CD4-positive, alpha-beta T cell (primary cell): ENCODE measurements at regions not wholly inside any gene's neighbourhood (a gene's known extent, or its start where the extent isn't known, plus 50 kb on each side); places are given as distances from the start of the nearest gene placed in this dataset.

Experiments
- ATAC-seq: fragments of 200-7000 bp; cut with Tn5 transposase; one replicate; pipeline ENCODE4 v1.10.0; 2022; ENCODE audit warnings: mild to moderate bottlenecking; ENCODE audit not compliant: poor library complexity
- CTCF ChIA-PET: fragments of 350-600 bp; sonication (Branson Sonifier 250); formaldehyde crosslinking; loops from one replicate; lab custom pipeline; 2021; ENCODE audit warnings: antibody characterized with exemption, inconsistent platforms; lab: Charles Lee
- POLR2A ChIA-PET: fragments of 350-600 bp; sonication (Branson Sonifier 250); formaldehyde crosslinking; loops from one replicate; lab custom pipeline; 2021; ENCODE audit warnings: antibody characterized with exemption, inconsistent platforms; lab: Charles Lee
- DNase-seq, 14 experiments: peaks; one replicate each; pipeline ENCODE4 v3.0.0-alpha.2; 2013 to 2020; ENCODE audit warnings: mixed read lengths in 2 of 14
- H3K27ac ChIP-seq, 2 donors: one replicate each; pipeline versions ENCODE4 v1.5.1 to v1.7.0; 2013; ENCODE audit warnings: low read length in 2 of 2, low read depth in 1 of 2, mild to moderate bottlenecking in 1 of 2
- H3K27me3 ChIP-seq, 2 experiments: 1 replicate in 1 of 2; 2 replicates in 1 of 2; pipeline versions ENCODE4 v1.6.1 to v1.7.0; 2013; ENCODE audit warnings: low read length in 2 of 2, control low read depth in 1 of 2, mild to moderate bottlenecking in 1 of 2, moderate library complexity in 1 of 2; ENCODE audit not compliant: insufficient read depth in 2 of 2, control insufficient read depth in 1 of 2
- H3K36me3 ChIP-seq: one replicate; pipeline ENCODE4 v1.6.1; 2013; ENCODE audit warnings: low read length, control low read depth; ENCODE audit not compliant: insufficient read depth
- H3K4me1 ChIP-seq: one replicate; pipeline ENCODE4 v1.6.1; 2013; ENCODE audit warnings: low read length, control low read depth; ENCODE audit not compliant: insufficient read depth
- H3K4me3 ChIP-seq: one replicate; pipeline ENCODE4 v1.5.1; 2013; ENCODE audit warnings: mild to moderate bottlenecking, low read length, moderate library complexity
- H3K9me3 ChIP-seq, 2 experiments: 1 replicate in 1 of 2; 2 replicates in 1 of 2; pipeline versions ENCODE4 v1.6.1 to v1.7.0; 2013; ENCODE audit warnings: low read length in 2 of 2, mild to moderate bottlenecking in 2 of 2, control low read depth in 1 of 2, moderate library complexity in 1 of 2; ENCODE audit not compliant: control insufficient read depth in 1 of 2, insufficient read depth in 1 of 2
- H3K27ac Mint-ChIP-seq: one replicate; pipeline ENCODE4 v1.8.0; 2020; ENCODE audit warnings: mixed read lengths
- H3K27me3 Mint-ChIP-seq: one replicate; pipeline ENCODE4 v1.8.0; 2021; ENCODE audit warnings: mixed read lengths
- H3K36me3 Mint-ChIP-seq: one replicate; pipeline ENCODE4 v1.8.0; 2021; ENCODE audit warnings: low read depth, mixed read lengths
- H3K4me1 Mint-ChIP-seq: one replicate; pipeline ENCODE4 v1.8.0; 2021; ENCODE audit warnings: low read depth, mixed read lengths
- H3K4me3 Mint-ChIP-seq: one replicate; pipeline ENCODE4 v1.8.0; 2020; ENCODE audit warnings: mild to moderate bottlenecking, mixed read lengths
- H3K9me3 Mint-ChIP-seq: one replicate; pipeline ENCODE4 v1.8.0; 2020; ENCODE audit warnings: mixed read lengths
- CTCF ChIP-seq: fragments of 200-600 bp; IDR thresholded peaks from one replicate; pipeline ENCODE4 v1.8.0; 2022; ENCODE audit warnings: antibody characterized with exemption, mild to moderate bottlenecking
- intact Hi-C, 2 experiments: fragments of 100-400 bp; cut with DNase I in 1 of 2; cut with micrococcal nuclease in 1 of 2; formaldehyde crosslinking; loops; one replicate each; pipeline versions ENCODE4 v1.15.1 to v1.9.0; 2023 to 2025; cut with DNase I, micrococcal nuclease

DNA sequence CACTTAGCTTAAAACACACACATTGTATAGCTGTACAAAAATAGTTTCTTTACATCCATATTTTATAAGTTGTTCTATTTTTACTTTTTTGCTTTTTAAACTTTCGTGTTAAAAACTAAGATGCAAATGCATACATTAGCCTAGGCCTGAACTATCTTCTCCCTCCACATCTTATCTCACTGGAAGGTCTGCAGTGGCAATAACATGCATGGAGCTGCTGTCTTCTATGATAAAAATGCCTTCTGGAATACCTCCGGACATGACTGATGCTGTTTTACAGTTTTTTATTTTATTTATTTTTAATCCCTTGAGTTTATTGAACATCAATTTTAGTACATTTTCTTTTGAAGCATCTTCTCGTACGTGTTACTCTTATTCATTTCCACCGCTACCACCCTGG lies 112.3 kb upstream of the TSPAN8 start:
- no peaks in the 10 kb centered on the region for H3K36me3 ChIP-seq
- no peaks in the 10 kb centered on the region for H3K27me3 Mint-ChIP-seq
- intact Hi-C loops: no loop called here
- no peaks in the 10 kb centered on the region for H3K9me3 ChIP-seq
- ChIA-PET POLR2A (no interaction called here), CTCF (interaction anchor here (1.1 kb wide), 1 partner anchor 9 kb away, joined by 3 read pairs; no protein-coding TSS in a partner anchor)
- H3K4me3 Mint-ChIP-seq: no peak overlapping the region
- H3K27ac ChIP-seq: no peak overlapping the region
- H3K36me3 Mint-ChIP-seq: no peaks in the 10 kb centered on the region
- H3K27me3 ChIP-seq: no peaks in the 10 kb centered on the region
- H3K4me1 ChIP-seq: no peaks in the 10 kb centered on the region
- no peak overlapping the region for H3K4me3 ChIP-seq
- peaks cover 3% of the 10 kb centered on the region for H3K9me3 Mint-ChIP-seq
- H3K4me1 Mint-ChIP-seq: no peaks in the 10 kb centered on the region
- DNase-seq (no peak), ATAC-seq (no peak)
- H3K27ac Mint-ChIP-seq: no peak overlapping the region
- TF ChIP-seq CTCF: no peak

DNA sequence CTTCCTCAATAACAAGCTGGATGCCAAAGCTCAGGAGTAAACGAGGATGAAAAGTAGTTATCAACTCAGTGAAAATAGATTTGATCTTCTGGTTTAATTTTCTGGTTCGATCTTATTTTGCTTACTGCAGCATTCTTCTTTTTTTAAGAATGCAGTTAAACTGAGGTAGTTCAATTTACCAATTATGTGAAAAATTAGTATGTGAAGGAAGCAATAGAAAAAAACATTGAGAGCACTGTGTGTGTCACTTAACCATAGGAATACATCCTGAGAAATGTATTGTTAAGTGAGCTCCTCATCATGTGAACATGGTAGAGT lies 111.4 kb upstream of the TSPAN8 start:
- CTCF ChIA-PET: interaction anchor here (1.1 kb wide), 1 partner anchor 9 kb away, joined by 3 read pairs; no protein-coding TSS in a partner anchor
- H3K4me1 Mint-ChIP-seq: no peaks in the 10 kb centered on the region

GRCh38 chr12:71268598-71269280 lies 110.9 kb upstream of the TSPAN8 start:
- H3K4me1 ChIP-seq: no peaks in the 10 kb centered on the region
- H3K27me3 ChIP-seq: no peaks in the 10 kb centered on the region
- no peaks in the 10 kb centered on the region for H3K9me3 ChIP-seq
- CTCF ChIA-PET: interaction anchor here (1.1 kb wide), 1 partner anchor 10 kb away, joined by 3 read pairs; no protein-coding TSS in a partner anchor
- DNase-seq: no peak
- Mint-ChIP-seq H3K4me3 (no peak overlapping the region), H3K4me1 (no peaks in the 10 kb centered on the region), H3K27ac (no peak overlapping the region), H3K27me3 (no peaks in the 10 kb centered on the region), H3K36me3 (no peaks in the 10 kb centered on the region), H3K9me3 (peaks cover 3% of the 10 kb centered on the region)
- POLR2A ChIA-PET: no interaction called here
- H3K4me3 ChIP-seq: no peak overlapping the region
- ATAC-seq: no peak
- no peak for TF ChIP-seq CTCF
- no peak overlapping the region for H3K27ac ChIP-seq
- H3K36me3 ChIP-seq: no peaks in the 10 kb centered on the region
- intact Hi-C loops: no loop called here

More for the DNA sequence above, 111.4 kb upstream of the TSPAN8 start:
- Mint-ChIP-seq H3K9me3 (peaks cover 3% of the 10 kb centered on the region), H3K36me3 (no peaks in the 10 kb centered on the region), H3K4me3 (no peak overlapping the region), H3K27me3 (no peaks in the 10 kb centered on the region), H3K27ac (no peak overlapping the region)
- intact Hi-C loops: no loop called here
- Histone ChIP-seq H3K36me3 (no peaks in the 10 kb centered on the region), H3K27me3 (no peaks in the 10 kb centered on the region), H3K4me1 (no peaks in the 10 kb centered on the region), H3K4me3 (no peak overlapping the region), H3K9me3 (no peaks in the 10 kb centered on the region), H3K27ac (no peak overlapping the region)
- DNase-seq (no peak), ATAC-seq (no peak)
- TF ChIP-seq CTCF: no peak
- POLR2A ChIA-PET: no interaction called here
